Stimulated activated naive B cell treated with anti-CD40 and anti-IgM and Interleukin-4, amounts not matched to agents 10 μg/mL and 1 μg/mL and 100 μg/mL, for 72 hours (primary cell): ENCODE measurements at regions not wholly inside any gene's neighbourhood (a gene's known extent, or its start where the extent isn't known, plus 50 kb on each side); places are given as distances from the start of the nearest gene placed in this dataset.

Source experiments
- ATAC-seq, 2 donors: fragments of 150-1000 bp; cut with Tn5 transposase; replicated peaks; 2 replicates each; pipeline ENCODE4 v1.10.0; 2021; ENCODE audit warnings: moderate library complexity in 1 of 2
- DNase-seq: peaks from one replicate; pipeline ENCODE4 v3.0.0; 2021
- H3K27ac Mint-ChIP-seq: one replicate; pipeline ENCODE4 v1.8.0; 2022; ENCODE audit warnings: mild to moderate bottlenecking, mixed read lengths
- H3K27me3 Mint-ChIP-seq, 2 donors: one replicate each; pipeline ENCODE4 v1.8.0; 2022; ENCODE audit warnings: mixed read lengths in 2 of 2
- H3K36me3 Mint-ChIP-seq, 2 donors: one replicate each; pipeline ENCODE4 v1.8.0; 2022; ENCODE audit warnings: mixed read lengths in 2 of 2, mild to moderate bottlenecking in 1 of 2
- H3K4me1 Mint-ChIP-seq, 2 donors: one replicate each; pipeline ENCODE4 v1.8.0; 2022; ENCODE audit warnings: mixed read lengths in 2 of 2, mild to moderate bottlenecking in 1 of 2
- H3K4me3 Mint-ChIP-seq, 2 donors: one replicate each; pipeline ENCODE4 v1.8.0; 2022; ENCODE audit warnings: mild to moderate bottlenecking in 2 of 2, mixed read lengths in 2 of 2, moderate library complexity in 1 of 2
- H3K9me3 Mint-ChIP-seq, 2 donors: one replicate each; pipeline ENCODE4 v1.8.0; 2022; ENCODE audit warnings: mixed read lengths in 2 of 2, mild to moderate bottlenecking in 1 of 2

- H3K4me1 Mint-ChIP-seq: peaks cover 26 to 37% of the 10 kb centered on the region in 2 donors
- H3K9me3 Mint-ChIP-seq: no peaks in the 10 kb centered on the region
- H3K27me3 Mint-ChIP-seq: no peaks in the 10 kb centered on the region
- no peak overlapping the region for H3K27ac Mint-ChIP-seq
- H3K36me3 Mint-ChIP-seq: no peaks in the 10 kb centered on the region
- no peak overlapping the region for H3K4me3 Mint-ChIP-seq
- ATAC-seq (no peak), DNase-seq (no peak)
These were observed 186.7 kb upstream of the ZEB2 start for GRCh38 chr2:144706647-144707046.

DNA sequence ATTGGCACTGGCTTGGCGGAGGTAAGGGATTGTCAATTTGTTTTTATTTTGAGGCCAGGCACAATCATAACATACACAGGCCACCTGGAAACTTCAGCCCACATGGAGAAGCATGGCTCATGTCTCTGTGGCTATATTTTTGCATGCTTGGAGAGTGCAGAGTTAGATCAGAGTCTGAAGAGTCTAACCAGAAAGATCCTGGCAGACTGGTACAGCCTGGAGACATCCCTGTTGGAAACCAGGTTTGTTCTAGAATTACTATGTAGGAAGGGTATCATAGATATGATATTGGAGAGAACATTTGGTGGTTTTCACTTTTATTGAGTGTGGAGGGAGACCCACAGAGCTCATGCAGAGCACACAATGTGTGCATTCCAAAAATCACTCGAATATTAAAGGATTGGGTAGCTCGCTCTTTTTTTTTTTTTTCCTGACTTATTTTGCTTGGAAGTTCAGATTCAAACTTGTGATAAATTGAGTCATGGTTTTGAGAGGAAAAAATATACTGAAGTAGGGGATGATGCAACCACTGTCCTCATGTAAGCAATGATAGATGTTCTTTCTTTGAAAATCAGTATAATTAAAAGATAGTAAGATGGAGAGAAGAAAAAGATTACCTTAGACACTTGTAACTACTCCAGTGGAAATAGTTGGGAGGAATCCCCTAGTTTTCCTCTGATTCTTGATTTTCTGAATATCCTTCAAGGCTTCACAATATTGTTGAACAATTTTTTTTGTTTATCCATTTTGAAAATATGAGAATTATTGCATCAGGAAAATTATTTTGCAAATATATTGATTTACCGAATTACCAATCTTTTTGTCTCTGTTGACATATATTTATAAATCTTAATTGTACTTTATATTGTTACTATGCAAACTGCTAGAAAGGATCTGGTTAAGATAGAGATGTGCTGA is 185.7 kb upstream of the ZEB2 start:
- no peak for DNase-seq
- Mint-ChIP-seq H3K36me3 (no peaks in the 10 kb centered on the region), H3K4me1 (peaks cover 29 to 45% of the 10 kb centered on the region in 2 donors), H3K27me3 (no peaks in the 10 kb centered on the region), H3K27ac (no peak overlapping the region), H3K9me3 (no peaks in the 10 kb centered on the region), H3K4me3 (no peak overlapping the region)
- ATAC-seq: no peak

DNA sequence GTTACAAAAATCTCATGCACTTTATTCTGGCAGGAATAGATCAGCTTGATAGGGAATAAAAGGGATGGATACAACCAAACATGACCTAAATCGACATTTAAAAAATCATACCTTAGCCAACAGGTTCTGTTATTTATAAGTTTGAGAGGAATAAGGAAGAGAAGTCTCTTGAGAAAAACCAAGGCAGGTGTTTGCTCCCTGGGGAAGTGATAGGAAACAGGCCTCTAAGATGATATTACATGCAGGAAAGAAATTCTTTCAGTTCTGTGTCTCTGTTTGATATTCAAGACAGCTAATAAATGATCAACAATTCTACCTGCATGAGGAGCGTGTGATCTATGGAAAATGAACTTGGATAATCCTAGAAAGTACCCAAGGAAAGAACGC is 184.8 kb upstream of the ZEB2 start:
- Mint-ChIP-seq H3K4me3 (no peak overlapping the region), H3K9me3 (no peaks in the 10 kb centered on the region), H3K36me3 (no peaks in the 10 kb centered on the region), H3K27ac (peak overlapping the region; percentile 9), H3K27me3 (no peaks in the 10 kb centered on the region), H3K4me1 (peaks cover 29 to 45% of the 10 kb centered on the region in 2 donors)
- DNase-seq (no peak), ATAC-seq (no peak)

DNA sequence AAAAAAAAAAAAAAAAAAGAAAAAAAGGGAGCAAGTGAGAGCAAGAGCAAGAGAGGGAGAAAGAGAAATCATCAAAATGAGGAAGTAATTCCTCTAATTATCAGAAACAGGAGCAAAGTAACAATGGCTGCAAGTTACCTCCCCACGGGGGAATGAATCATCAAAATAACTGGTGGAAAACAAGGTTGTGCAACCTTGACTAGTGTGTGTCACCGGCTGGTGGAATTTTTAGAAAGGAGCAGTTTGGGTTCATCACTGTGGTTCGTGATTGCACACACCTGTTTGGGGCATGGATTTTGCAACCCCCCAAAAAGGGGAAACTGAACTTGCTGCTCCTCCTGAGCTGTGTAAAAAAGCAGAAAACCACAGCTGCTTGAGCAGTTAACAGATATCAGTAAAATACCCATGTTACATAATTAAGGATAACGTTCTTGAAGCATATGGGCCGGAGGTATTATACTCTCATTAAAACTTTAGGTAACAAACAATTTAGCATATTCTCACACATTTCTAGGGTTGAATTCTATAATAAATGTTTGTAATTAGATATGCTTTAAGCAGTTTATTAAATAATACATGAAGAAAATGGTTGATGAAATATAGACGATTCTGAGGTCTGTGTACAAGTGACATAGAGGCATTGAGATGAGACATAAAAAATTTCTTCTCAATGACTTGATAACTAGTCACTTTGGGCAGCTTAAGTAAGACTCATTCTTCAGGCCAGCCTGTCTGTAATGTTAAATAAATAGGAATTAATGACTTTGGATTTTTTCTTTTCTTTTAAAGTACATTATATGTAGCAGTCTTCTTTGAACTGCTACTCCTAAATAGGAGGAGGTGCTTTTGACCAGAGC is 184.2 kb upstream of the ZEB2 start:
- H3K4me3 Mint-ChIP-seq: no peak overlapping the region
- DNase-seq (peak; percentile 56), ATAC-seq (peak; percentile 91 to 92)
- no peaks in the 10 kb centered on the region for H3K9me3 Mint-ChIP-seq
- no peaks in the 10 kb centered on the region for H3K27me3 Mint-ChIP-seq
- H3K36me3 Mint-ChIP-seq: no peaks in the 10 kb centered on the region
- H3K4me1 Mint-ChIP-seq: peaks cover 29 to 45% of the 10 kb centered on the region in 2 donors
- H3K27ac Mint-ChIP-seq: peak overlapping the region; percentile 9

- peak; percentile 64 to 73 for ATAC-seq
- H3K27me3 Mint-ChIP-seq: no peaks in the 10 kb centered on the region
- peaks cover 4 to 6% of the 10 kb centered on the region in 2 donors for H3K9me3 Mint-ChIP-seq
These were observed 182.1 kb upstream of the ZEB2 start for GRCh38 chr2:144702051-144702450.

DNA sequence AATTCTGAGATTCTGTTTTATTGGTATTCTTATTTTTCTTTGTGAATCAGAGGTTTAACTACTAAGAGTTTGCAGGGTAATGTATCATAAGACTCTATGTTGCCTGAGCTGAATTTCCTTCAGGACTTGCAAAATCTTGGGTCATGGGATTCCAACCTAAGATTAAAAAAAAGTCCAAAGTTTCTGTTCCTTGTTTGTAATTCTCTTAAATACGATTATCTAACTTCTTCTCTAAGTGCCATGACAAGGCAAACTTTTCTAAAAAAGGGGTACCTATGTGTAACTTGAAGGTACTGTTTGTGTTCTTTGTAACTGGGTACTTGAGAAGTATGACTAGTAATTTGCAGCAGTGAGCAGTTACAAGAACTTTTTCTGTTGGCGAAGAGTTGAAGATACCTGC is 181.3 kb upstream of the ZEB2 start:
- H3K36me3 Mint-ChIP-seq: no peaks in the 10 kb centered on the region
- DNase-seq (no peak), ATAC-seq (no peak)
- H3K4me1 Mint-ChIP-seq: peaks cover 29 to 45% of the 10 kb centered on the region in 2 donors
- H3K9me3 Mint-ChIP-seq: peaks cover 7 to 8% of the 10 kb centered on the region in 2 donors
- H3K4me3 Mint-ChIP-seq: no peak overlapping the region
- no peaks in the 10 kb centered on the region for H3K27me3 Mint-ChIP-seq
- no peak overlapping the region for H3K27ac Mint-ChIP-seq

More at GRCh38 chr2:144702051-144702450, 182.1 kb upstream of the ZEB2 start:
- Mint-ChIP-seq H3K4me1 (peaks cover 29 to 45% of the 10 kb centered on the region in 2 donors), H3K36me3 (no peaks in the 10 kb centered on the region), H3K4me3 (no peak overlapping the region), H3K27ac (no peak overlapping the region)
- DNase-seq: no peak

- H3K4me1 Mint-ChIP-seq: peaks cover 12 to 22% of the 10 kb centered on the region in 2 donors
- no peak overlapping the region for H3K27ac Mint-ChIP-seq
- H3K4me3 Mint-ChIP-seq: no peak overlapping the region
- H3K9me3 Mint-ChIP-seq: peaks cover 8% of the 10 kb centered on the region in 2 donors
- H3K36me3 Mint-ChIP-seq: no peaks in the 10 kb centered on the region
- DNase-seq (no peak), ATAC-seq (no peak)
- H3K27me3 Mint-ChIP-seq: no peaks in the 10 kb centered on the region
These were observed 178.2 kb upstream of the ZEB2 start for GRCh38 chr2:144698156-144698555.

GRCh38 chr2:144695657-144696056 is 175.7 kb upstream of the ZEB2 start:
- Mint-ChIP-seq H3K4me1 (no peaks in the 10 kb centered on the region), H3K27ac (no peak overlapping the region), H3K9me3 (peaks cover 8% of the 10 kb centered on the region in 2 donors), H3K36me3 (no peaks in the 10 kb centered on the region), H3K27me3 (no peaks in the 10 kb centered on the region), H3K4me3 (no peak overlapping the region)
- DNase-seq (no peak), ATAC-seq (no peak)

DNA sequence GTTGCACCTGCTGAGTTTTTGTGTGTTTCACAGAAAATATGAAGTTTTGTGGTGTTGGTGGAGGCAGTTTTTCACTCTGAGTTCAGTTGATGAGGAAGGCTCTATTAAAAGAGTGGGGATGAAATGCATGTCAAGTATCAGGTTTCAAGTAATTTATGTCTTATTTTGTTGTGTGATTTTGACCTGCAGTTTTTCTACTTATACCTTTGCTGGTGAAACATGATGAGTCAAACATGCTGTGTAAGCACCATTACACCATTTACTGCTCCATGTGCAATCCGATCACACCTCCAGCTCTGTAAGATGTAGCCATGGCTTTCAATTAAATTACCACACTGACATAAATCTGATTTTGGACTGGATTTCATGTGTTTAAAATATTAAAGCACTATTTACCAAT is 174.5 kb upstream of the ZEB2 start:
- no peaks in the 10 kb centered on the region for H3K36me3 Mint-ChIP-seq
- DNase-seq: no peak
- H3K27me3 Mint-ChIP-seq: no peaks in the 10 kb centered on the region
- H3K27ac Mint-ChIP-seq: no peak overlapping the region
- H3K9me3 Mint-ChIP-seq: peaks cover 8% of the 10 kb centered on the region in 2 donors
- no peak for ATAC-seq
- H3K4me1 Mint-ChIP-seq: no peaks in the 10 kb centered on the region
- H3K4me3 Mint-ChIP-seq: no peak overlapping the region

DNA sequence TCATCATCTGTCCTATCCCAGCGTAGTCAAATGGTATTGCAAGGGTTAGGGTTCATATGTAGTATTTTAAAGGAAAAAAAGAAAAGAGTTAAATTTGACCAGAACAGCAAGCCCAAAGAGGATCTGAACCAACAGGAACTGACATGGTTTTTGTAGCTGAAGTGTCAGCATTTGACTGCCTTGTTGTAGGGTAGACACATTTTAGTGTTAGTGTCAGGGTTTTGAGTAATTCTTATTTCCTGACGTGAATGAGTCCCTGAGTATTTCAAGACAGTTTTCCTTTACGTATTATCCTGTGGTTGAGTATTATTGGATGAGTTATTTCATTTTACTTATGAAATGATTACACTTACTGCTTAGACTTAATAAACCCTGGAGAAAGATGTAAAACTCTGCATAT is 173.3 kb upstream of the ZEB2 start:
- Mint-ChIP-seq H3K36me3 (no peaks in the 10 kb centered on the region), H3K4me1 (no peaks in the 10 kb centered on the region), H3K4me3 (no peak overlapping the region), H3K27ac (no peak overlapping the region), H3K27me3 (no peaks in the 10 kb centered on the region), H3K9me3 (peaks cover 8% of the 10 kb centered on the region in 2 donors)
- ATAC-seq (no peak), DNase-seq (no peak)

- Mint-ChIP-seq H3K4me3 (no peak overlapping the region), H3K36me3 (no peaks in the 10 kb centered on the region), H3K9me3 (peaks cover 8% of the 10 kb centered on the region in 2 donors), H3K27ac (no peak overlapping the region), H3K27me3 (no peaks in the 10 kb centered on the region), H3K4me1 (no peaks in the 10 kb centered on the region)
- ATAC-seq (no peak), DNase-seq (no peak)
These were observed 172.7 kb upstream of the ZEB2 start for GRCh38 chr2:144692661-144693060.

DNA sequence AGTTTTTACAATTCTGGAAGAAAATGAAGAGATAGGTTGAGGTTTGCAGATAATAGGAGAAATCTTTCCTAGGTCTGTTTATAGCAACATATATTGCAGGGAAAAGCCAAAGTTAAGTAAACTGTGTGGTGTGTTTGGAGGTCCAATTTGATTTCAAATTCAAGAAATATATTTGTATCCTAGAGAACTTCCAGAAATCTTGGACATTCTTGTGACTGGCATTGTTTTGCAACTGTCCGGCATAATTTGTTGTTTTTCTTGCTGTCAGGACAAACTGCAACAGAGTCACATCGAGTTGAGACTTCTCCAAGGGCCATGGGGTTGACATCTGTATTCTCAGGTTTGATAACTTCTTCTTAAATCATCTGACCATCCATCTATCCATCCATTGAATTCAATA is 170.9 kb upstream of the ZEB2 start:
- H3K9me3 Mint-ChIP-seq: no peaks in the 10 kb centered on the region
- H3K36me3 Mint-ChIP-seq: no peaks in the 10 kb centered on the region
- peaks cover 8 to 15% of the 10 kb centered on the region in 2 donors for H3K4me1 Mint-ChIP-seq
- DNase-seq (no peak), ATAC-seq (no peak)
- H3K27me3 Mint-ChIP-seq: no peaks in the 10 kb centered on the region
- no peak overlapping the region for H3K27ac Mint-ChIP-seq
- no peak overlapping the region for H3K4me3 Mint-ChIP-seq

DNA sequence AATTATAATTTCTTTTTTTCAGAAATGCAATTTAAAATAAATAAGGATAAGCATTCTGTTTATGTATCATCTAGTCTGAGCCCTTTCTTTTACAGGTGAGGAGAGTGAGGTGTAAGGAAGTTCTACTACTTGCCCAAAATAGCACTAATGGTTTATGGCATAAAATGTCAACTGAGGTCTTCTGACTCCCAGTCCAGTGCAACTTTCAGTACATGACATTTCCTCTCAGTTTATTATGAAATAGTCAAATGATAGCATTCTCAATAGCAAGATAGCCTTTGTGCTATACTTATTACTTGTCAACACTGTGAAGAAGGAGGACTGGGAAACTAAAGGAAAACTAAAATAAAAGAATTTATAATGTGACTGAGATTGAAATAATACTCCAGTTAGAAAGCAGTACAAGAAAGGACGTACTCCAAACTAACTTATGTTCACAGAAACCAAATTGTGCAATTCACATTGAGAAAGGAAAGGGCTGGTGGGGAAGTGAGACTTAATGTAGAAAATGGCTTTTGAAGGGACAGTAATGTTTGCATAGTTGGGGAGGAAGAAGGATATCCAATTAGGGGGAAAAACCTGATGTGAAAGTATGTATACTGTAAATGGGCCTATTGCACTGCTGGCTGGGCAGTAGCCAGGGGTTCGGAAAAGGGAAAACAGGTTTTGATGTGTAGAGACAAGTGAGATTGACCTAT is 166.7 kb upstream of the ZEB2 start:
- Mint-ChIP-seq H3K4me1 (peaks cover 15 to 41% of the 10 kb centered on the region in 2 donors), H3K27ac (no peak overlapping the region)

GRCh38 chr2:144683966-144684365 is 164.0 kb upstream of the ZEB2 start:
- Mint-ChIP-seq H3K4me1 (peaks cover 20 to 50% of the 10 kb centered on the region in 2 donors), H3K4me3 (no peak overlapping the region)
- no peak for ATAC-seq

More for the DNA sequence above, 166.7 kb upstream of the ZEB2 start:
- no peaks in the 10 kb centered on the region for H3K36me3 Mint-ChIP-seq
- DNase-seq (no peak), ATAC-seq (peak; percentile 84 to 91)
- no peaks in the 10 kb centered on the region for H3K9me3 Mint-ChIP-seq
- H3K4me3 Mint-ChIP-seq: no peak overlapping the region
- H3K27me3 Mint-ChIP-seq: no peaks in the 10 kb centered on the region

More at GRCh38 chr2:144683966-144684365, 164.0 kb upstream of the ZEB2 start:
- no peaks in the 10 kb centered on the region for H3K36me3 Mint-ChIP-seq
- no peak overlapping the region for H3K27ac Mint-ChIP-seq
- no peaks in the 10 kb centered on the region for H3K27me3 Mint-ChIP-seq
- no peak for DNase-seq
- no peaks in the 10 kb centered on the region for H3K9me3 Mint-ChIP-seq
